Right lobe of liver (tissue), 6 donors: ENCODE measurements at regions not wholly inside any gene's neighbourhood (a gene's known extent, or its start where the extent isn't known, plus 50 kb on each side); places are given as distances from the start of the nearest gene placed in this dataset.

Experiments
- ATAC-seq, 4 donors: fragments of 200-7000 bp; cut with Tn5 transposase; one replicate each; pipeline ENCODE4 v1.9.1; 2020; ENCODE audit warnings: mild to moderate bottlenecking in 4 of 4, moderate library complexity in 4 of 4
- DNase-seq, 3 donors: peaks; one replicate each; pipeline ENCODE4 v3.0.0-alpha.2; 2020
- H3K27ac ChIP-seq, 3 donors: fragments of 200-600 bp; one replicate each; pipeline ENCODE4 v1.8.0; 2022
- H3K27me3 ChIP-seq, 2 donors: fragments of 200-600 bp; one replicate each; pipeline ENCODE4 v1.8.0; 2022
- H3K36me3 ChIP-seq, 4 donors: fragments of 200-600 bp; sonication (generic) in 1 of 4; one replicate each; pipeline versions ENCODE4 v1.5.1 to v1.8.0; 2017 to 2022; ENCODE audit warnings: control low read depth in 1 of 4
- H3K4me1 ChIP-seq, 4 donors: fragments of 200-600 bp; sonication (generic) in 1 of 4; one replicate each; pipeline versions ENCODE4 v1.5.1 to v1.8.0; 2017 to 2022; ENCODE audit warnings: control low read depth in 1 of 4
- H3K4me3 ChIP-seq, 3 donors: fragments of 200-600 bp; one replicate each; pipeline ENCODE4 v1.8.0; 2022
- H3K9me3 ChIP-seq, 4 donors: fragments of 200-600 bp; sonication (generic) in 1 of 4; one replicate each; pipeline versions ENCODE4 v1.5.1 to v1.8.0; 2017 to 2022; ENCODE audit warnings: control low read depth in 1 of 4
- POLR2A ChIP-seq: fragments of 450-650 bp; IDR thresholded peaks from one replicate; pipeline ENCODE4 v1.6.1; 2017; ENCODE audit warnings: antibody characterized with exemption, mild to moderate bottlenecking
- WGBS: methylation state at CpG from one replicate; pipeline ENCODE4 v1.1.6; 2018; ENCODE audit warnings: low coverage, low lambda C conversion rate; ENCODE audit not compliant: insufficient coverage; ENCODE audit errors: missing lambda C conversion rate; 5-methylcytosine and 5-hydroxymethylcytosine counted together
- intact Hi-C, 2 donors: fragments of 100-400 bp; cut with DNase I; formaldehyde crosslinking; loops; one replicate each; pipeline versions ENCODE4 v1.11.2 to v1.14.1; 2022
- TF ChIP-seq, protein P1 (sequence below), 4 donors: fragments of 200-600 bp in 3 of 4; fragments of 450-650 bp in 1 of 4; IDR thresholded peaks; one replicate each; pipeline versions ENCODE4 v1.5.1 to v1.8.0; 2016 to 2022; ENCODE audit warnings: antibody characterized with exemption in 4 of 4, mild to moderate bottlenecking in 2 of 4
- donor health status: DM: no; HTN: yes; CAD: no.
- donor health status: DM: no; HTN: no; CAD: no.
- donor health status: DM: no; HTN: no; CAD: no.
- donor health status: DM: no; HTN: yes; CAD: no.
- donor health status: DM: no; HTN: yes; CAD: no.

DNA sequence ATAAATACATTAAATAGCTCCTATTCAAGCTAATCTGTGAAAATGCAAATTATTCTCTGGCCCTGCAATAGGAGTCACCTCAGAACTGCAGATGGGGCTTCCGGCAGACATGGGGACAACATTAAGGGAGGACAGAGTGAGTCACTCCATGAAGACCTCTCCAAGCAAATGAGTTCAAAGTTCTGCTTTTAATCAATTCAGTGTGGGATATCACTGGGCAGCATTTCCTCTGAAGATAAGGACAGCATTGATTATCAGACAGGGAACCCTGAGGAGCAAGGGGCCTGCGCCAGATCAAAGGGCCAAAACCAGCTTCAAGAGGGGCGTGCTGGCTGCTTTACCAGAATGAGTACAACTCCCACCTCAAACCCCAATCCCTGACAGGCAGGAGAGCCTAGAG lies 356.9 kb upstream of the KLHL29 start:
- H3K4me1 ChIP-seq: peaks cover 0 to 6% (median 0%) of the 10 kb centered on the region in 4 donors
- H3K27me3 ChIP-seq: no peaks in the 10 kb centered on the region
- H3K36me3 ChIP-seq: no peaks in the 10 kb centered on the region
- no peaks in the 10 kb centered on the region for H3K9me3 ChIP-seq
- 41% methylated on average over 2 of the region's 3 CpGs for WGBS
- H3K4me3 ChIP-seq: no peak overlapping the region
- DNase-seq (no peak), ATAC-seq (peak in 1 of 4 donors; percentile 89)
- TF ChIP-seq, protein P1, sequence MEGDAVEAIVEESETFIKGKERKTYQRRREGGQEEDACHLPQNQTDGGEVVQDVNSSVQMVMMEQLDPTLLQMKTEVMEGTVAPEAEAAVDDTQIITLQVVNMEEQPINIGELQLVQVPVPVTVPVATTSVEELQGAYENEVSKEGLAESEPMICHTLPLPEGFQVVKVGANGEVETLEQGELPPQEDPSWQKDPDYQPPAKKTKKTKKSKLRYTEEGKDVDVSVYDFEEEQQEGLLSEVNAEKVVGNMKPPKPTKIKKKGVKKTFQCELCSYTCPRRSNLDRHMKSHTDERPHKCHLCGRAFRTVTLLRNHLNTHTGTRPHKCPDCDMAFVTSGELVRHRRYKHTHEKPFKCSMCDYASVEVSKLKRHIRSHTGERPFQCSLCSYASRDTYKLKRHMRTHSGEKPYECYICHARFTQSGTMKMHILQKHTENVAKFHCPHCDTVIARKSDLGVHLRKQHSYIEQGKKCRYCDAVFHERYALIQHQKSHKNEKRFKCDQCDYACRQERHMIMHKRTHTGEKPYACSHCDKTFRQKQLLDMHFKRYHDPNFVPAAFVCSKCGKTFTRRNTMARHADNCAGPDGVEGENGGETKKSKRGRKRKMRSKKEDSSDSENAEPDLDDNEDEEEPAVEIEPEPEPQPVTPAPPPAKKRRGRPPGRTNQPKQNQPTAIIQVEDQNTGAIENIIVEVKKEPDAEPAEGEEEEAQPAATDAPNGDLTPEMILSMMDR (IDR thresholded peaks at IDR 0.05): no peak
- no peak for TF ChIP-seq POLR2A
- no peak overlapping the region for H3K27ac ChIP-seq
- intact Hi-C loops: no loop called here

DNA sequence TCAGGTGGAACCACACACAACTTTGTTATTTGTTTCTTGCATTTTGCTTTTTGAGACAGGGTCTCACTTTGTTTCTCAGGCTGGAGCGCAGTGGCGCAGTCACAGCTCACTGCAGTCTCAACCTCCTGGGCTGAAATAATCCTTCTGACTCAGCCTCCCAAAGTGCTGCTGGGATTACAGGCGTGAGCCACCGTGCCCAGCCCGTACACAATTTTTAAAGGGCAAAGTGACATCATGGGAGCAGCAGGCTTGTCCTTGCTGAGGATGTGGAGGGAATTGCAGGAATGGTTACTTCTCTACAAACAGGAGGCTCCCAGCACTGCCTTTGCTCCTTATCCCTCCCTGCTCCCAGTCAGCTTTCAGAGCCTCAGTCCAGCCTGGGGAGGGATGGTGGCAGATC lies 355.9 kb upstream of the KLHL29 start:
- DNase-seq (no peak), ATAC-seq (no peak)
- Histone ChIP-seq H3K4me3 (no peak overlapping the region), H3K36me3 (no peaks in the 10 kb centered on the region), H3K9me3 (no peaks in the 10 kb centered on the region), H3K27ac (no peak overlapping the region), H3K27me3 (no peaks in the 10 kb centered on the region), H3K4me1 (peaks cover 0 to 6% (median 0%) of the 10 kb centered on the region in 4 donors)
- intact Hi-C loops: no loop called here
- TF ChIP-seq, protein P1 (IDR thresholded peaks at IDR 0.05): no peak
- TF ChIP-seq POLR2A: no peak
- WGBS: 76% methylated on average over 5 of the region's 5 CpGs

DNA sequence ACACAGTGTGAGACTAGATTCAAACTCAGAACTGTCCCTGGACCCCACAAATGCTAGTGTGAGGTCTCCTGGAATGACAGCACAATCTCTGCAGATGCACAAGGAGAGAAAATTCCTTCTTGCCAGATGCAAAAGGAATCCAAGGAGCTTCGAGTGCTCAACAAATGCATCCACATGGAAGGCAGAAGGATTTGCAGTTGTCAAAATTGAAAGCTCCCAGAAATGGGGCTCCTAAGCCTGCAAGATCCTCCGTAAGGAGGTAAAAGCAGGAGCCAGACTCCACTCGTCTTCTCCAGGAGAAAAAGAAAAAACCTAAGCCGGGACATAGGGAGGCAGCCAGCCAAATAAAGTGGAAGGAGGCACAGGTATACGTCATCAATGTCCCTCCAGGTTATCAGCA lies 355.0 kb upstream of the KLHL29 start:
- no peaks in the 10 kb centered on the region for H3K27me3 ChIP-seq
- H3K4me3 ChIP-seq: no peak overlapping the region
- DNase-seq: no peak
- 58% methylated on average over 4 of the region's 5 CpGs for WGBS
- ATAC-seq: no peak
- H3K27ac ChIP-seq: no peak overlapping the region
- H3K9me3 ChIP-seq: no peaks in the 10 kb centered on the region
- no peak for TF ChIP-seq POLR2A
- TF ChIP-seq, protein P1 (IDR thresholded peaks at IDR 0.05): no peak
- no peaks in the 10 kb centered on the region for H3K36me3 ChIP-seq
- H3K4me1 ChIP-seq: peaks cover 0 to 6% (median 0%) of the 10 kb centered on the region in 4 donors
- intact Hi-C loops: no loop called here

DNA sequence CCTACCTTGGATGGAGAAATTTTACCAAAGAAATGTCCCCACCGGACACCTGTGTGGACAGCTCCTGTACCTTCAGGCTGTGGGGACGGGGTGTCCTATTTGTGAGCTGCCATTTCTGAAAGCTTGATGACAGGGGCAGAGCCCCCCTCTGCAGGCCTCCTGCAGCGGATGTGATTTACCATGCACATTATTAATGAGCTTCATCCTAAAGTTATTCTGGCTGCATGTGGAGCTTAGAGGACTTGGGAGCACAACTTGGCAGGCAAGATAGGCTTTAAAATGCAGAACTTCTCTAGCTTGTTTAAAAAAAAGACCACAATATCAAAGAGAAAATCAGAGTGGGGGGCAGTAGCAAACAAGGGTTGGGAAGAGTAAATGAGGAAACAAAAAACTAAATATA lies 350.0 kb upstream of the KLHL29 start:
- no peak for DNase-seq
- Histone ChIP-seq H3K27me3 (no peaks in the 10 kb centered on the region), H3K9me3 (no peaks in the 10 kb centered on the region), H3K4me1 (no peaks in the 10 kb centered on the region), H3K27ac (no peak overlapping the region), H3K36me3 (no peaks in the 10 kb centered on the region), H3K4me3 (no peak overlapping the region)
- ATAC-seq: no peak
- TF ChIP-seq POLR2A: no peak
- TF ChIP-seq, protein P1 (IDR thresholded peaks at IDR 0.05): no peak
- 80% methylated on average over 1 of the region's 3 CpGs for WGBS
- intact Hi-C loops: no loop called here

DNA sequence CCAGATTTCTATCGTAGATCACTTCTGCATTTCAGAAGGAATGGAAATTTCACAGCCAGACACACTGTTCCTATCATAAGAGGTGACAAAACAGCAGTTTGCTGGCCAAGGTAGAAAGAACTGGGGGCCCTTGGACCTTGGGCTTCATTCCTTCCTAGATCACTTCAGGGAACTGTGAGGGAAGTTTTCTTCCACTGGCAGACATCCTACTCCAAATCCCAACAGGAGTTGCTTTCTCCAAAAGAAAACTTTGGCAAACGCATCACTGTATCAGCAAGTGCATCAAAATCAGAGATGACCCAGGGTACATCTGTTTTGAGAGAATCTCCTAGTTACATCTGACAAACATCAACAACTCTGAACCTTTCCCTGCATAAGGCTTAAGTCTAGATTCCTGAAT lies 348.4 kb upstream of the KLHL29 start:
- intact Hi-C loops: no loop called here
- TF ChIP-seq, protein P1 (IDR thresholded peaks at IDR 0.05): no peak
- no peak for TF ChIP-seq POLR2A
- Histone ChIP-seq H3K9me3 (no peaks in the 10 kb centered on the region), H3K4me1 (no peaks in the 10 kb centered on the region), H3K27me3 (no peaks in the 10 kb centered on the region), H3K36me3 (no peaks in the 10 kb centered on the region), H3K4me3 (no peak overlapping the region), H3K27ac (no peak overlapping the region)
- WGBS: 89% methylated on average over 2 of the region's 2 CpGs
- DNase-seq: no peak
- ATAC-seq: no peak
